ENCODE measurements at regions not wholly inside any gene's neighbourhood (a gene's known extent, or its start where the extent isn't known, plus 50 kb on each side); places are given as distances from the start of the nearest gene placed in this dataset.
"Not testable (repeated sequence)": the region's sequence is repeated elsewhere in the genome, so short reads cannot be mapped to it uniquely, and the experiment has no call there.

- H3K9me3 Mint-ChIP-seq; CTCF ChIA-PET; H3K27me3 Mint-ChIP-seq; DNase-seq; H3K4me1 Mint-ChIP-seq (ENCODE audit: low read depth); H3K4me3 Mint-ChIP-seq; H3K27ac Mint-ChIP-seq; H3K36me3 Mint-ChIP-seq (ENCODE audit: low read depth); POLR2A ChIA-PET; ATAC-seq; intact Hi-C loops (cut with micrococcal nuclease): not testable (repeated sequence)
Measured at GRCh38 chr15:20680257-20680815, 138.7 kb upstream of the GOLGA6L6 start.

- ChIA-PET POLR2A (interaction anchor here (0.7 kb wide), 1 partner anchor 615 kb away, joined by 3 read pairs; no protein-coding TSS in a partner anchor), CTCF (no interaction called here)
Measured at GRCh38 chr15:20672470-20672869, 130.9 kb upstream of the GOLGA6L6 start.

GRCh38 chr15:20671675-20672074 lies 130.1 kb upstream of the GOLGA6L6 start:
- ChIA-PET POLR2A (no interaction called here), CTCF (no interaction called here)
- H3K4me3 Mint-ChIP-seq = no peak overlapping the region
- H3K4me1 Mint-ChIP-seq (ENCODE audit: low read depth) = no peaks in the 10 kb centered on the region
- DNase-seq (no peak), ATAC-seq (no peak)
- intact Hi-C loops (cut with micrococcal nuclease) = no loop called here
- H3K9me3 Mint-ChIP-seq = no peaks in the 10 kb centered on the region
- no peak for TF ChIP-seq CTCF (IDR thresholded peaks at IDR 0.05)
- peaks cover 1% of the 10 kb centered on the region for H3K27me3 Mint-ChIP-seq
- no peaks in the 10 kb centered on the region for H3K36me3 Mint-ChIP-seq (ENCODE audit: low read depth)
- H3K27ac Mint-ChIP-seq = no peak overlapping the region

More at GRCh38 chr15:20672470-20672869, 130.9 kb upstream of the GOLGA6L6 start:
- Mint-ChIP-seq H3K4me3 (no peak overlapping the region), H3K36me3 (ENCODE audit: low read depth) (no peaks in the 10 kb centered on the region), H3K4me1 (ENCODE audit: low read depth) (no peaks in the 10 kb centered on the region), H3K27ac (no peak overlapping the region), H3K9me3 (no peaks in the 10 kb centered on the region), H3K27me3 (peaks cover 1% of the 10 kb centered on the region)
- DNase-seq (no peak), ATAC-seq (no peak)
- no peak for TF ChIP-seq CTCF (IDR thresholded peaks at IDR 0.05)
- intact Hi-C loops (cut with micrococcal nuclease) = no loop called here

- intact Hi-C loops (cut with micrococcal nuclease); H3K9me3 Mint-ChIP-seq; H3K4me3 Mint-ChIP-seq; ATAC-seq; H3K27ac Mint-ChIP-seq; POLR2A ChIA-PET; CTCF ChIA-PET; H3K4me1 Mint-ChIP-seq (ENCODE audit: low read depth); DNase-seq; H3K36me3 Mint-ChIP-seq (ENCODE audit: low read depth); H3K27me3 Mint-ChIP-seq: not testable (repeated sequence)
Measured at GRCh38 chr15:20666410-20666809, 124.8 kb upstream of the GOLGA6L6 start.

- H3K27ac Mint-ChIP-seq = no peak overlapping the region
- intact Hi-C loops (cut with micrococcal nuclease) = no loop called here
- H3K4me3 Mint-ChIP-seq = no peak overlapping the region
- H3K27me3 Mint-ChIP-seq = peaks cover 3% of the 10 kb centered on the region
- DNase-seq (no peak), ATAC-seq (no peak)
- H3K36me3 Mint-ChIP-seq (ENCODE audit: low read depth) = no peaks in the 10 kb centered on the region
- CTCF ChIA-PET = no interaction called here
- no peaks in the 10 kb centered on the region for H3K9me3 Mint-ChIP-seq
- POLR2A ChIA-PET = no interaction called here
- no peaks in the 10 kb centered on the region for H3K4me1 Mint-ChIP-seq (ENCODE audit: low read depth)
- no peak for TF ChIP-seq CTCF (IDR thresholded peaks at IDR 0.05)
Measured at GRCh38 chr15:20665653-20666052, 124.1 kb upstream of the GOLGA6L6 start.

- no peaks in the 10 kb centered on the region for H3K4me1 Mint-ChIP-seq (ENCODE audit: low read depth)
- no peak overlapping the region for H3K4me3 Mint-ChIP-seq
- no peak overlapping the region for H3K27ac Mint-ChIP-seq
- ATAC-seq (no peak), DNase-seq (no peak)
- CTCF ChIA-PET = no interaction called here
- no peak for TF ChIP-seq CTCF (IDR thresholded peaks at IDR 0.05)
- no peaks in the 10 kb centered on the region for H3K9me3 Mint-ChIP-seq
- POLR2A ChIA-PET = no interaction called here
- peaks cover 2% of the 10 kb centered on the region for H3K27me3 Mint-ChIP-seq
- intact Hi-C loops (cut with micrococcal nuclease) = no loop called here
- no peaks in the 10 kb centered on the region for H3K36me3 Mint-ChIP-seq (ENCODE audit: low read depth)
Measured at GRCh38 chr15:20659265-20659664, 117.7 kb upstream of the GOLGA6L6 start.

Measured in activated CD8-positive, alpha-beta T cell treated with anti-CD3 and anti-CD28 coated beads for 36 hours (primary cell).